Iris pigment epithelial cell (primary cell): ENCODE measurements at regions not wholly inside any gene's neighbourhood (a gene's known extent, or its start where the extent isn't known, plus 50 kb on each side); places are given as distances from the start of the nearest gene placed in this dataset.

Experiments
- DNase-seq: peaks from one replicate; pipeline ENCODE4 v3.0.0-alpha.2; 2011; ENCODE audit warnings: low read depth

DNA sequence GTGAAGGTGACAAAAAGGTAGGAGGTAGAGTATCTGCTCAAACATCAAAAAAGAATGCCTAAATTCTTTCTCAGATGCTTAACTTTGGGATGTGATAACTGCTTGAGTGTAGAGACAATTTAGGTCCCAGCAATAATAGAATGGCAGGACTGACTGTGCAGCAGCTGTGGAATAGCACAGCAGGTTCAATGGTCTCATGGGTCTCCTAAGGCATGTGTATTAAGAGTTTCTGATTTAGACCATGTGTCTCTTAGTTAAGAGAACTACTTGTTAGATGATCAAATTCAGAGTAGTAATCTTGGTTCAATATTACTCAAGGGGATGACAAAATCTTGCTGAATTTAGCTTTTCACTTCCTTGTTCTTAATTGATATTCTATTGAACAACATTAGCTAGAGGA is 72.0 kb downstream of the ALX1 start:
- DNase-seq = no peak

DNA sequence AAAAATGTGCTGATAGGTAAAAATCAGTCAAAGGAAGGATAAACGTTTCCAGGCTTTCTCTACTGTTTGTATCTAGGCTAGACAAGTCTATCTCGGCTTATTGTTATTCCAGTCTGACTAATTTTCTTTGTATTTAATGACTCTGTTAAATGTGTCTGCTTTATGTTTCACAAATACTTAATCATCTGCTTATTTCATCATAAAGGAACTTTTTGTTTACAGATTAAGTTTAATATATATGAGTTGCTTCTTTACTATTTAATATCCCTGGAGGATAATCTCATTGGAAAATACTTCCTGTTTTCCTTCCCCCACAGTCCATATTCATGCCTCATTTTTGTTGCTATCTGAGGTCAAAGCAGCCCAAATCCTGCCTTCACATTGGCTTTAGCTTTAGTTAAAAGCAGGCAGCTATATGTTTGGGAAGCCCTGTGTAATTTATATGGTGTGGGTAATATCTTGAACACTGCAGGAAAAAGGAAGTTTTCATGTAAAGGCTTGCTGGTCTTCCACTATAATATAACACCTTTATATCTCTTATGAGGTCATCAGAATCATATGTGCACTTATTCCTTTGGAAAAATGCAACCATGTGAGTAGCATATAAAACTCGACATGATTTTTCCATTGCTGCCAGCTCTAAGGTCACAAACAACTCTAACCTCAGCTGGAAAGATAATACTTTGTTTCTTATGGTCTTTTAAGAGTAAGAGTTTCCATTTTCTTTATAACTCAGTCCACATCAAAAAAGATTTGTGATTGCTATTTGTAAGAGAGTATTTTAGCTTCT is 76.8 kb downstream of the ALX1 start:
- DNase-seq = no peak

GRCh38 chr12:85357609-85358008 is 77.6 kb downstream of the ALX1 start:
- no peak for DNase-seq

- no peak for DNase-seq
These were observed 78.7 kb downstream of the ALX1 start for GRCh38 chr12:85358715-85359114.

GRCh38 chr12:85363382-85364190 is 83.6 kb downstream of the ALX1 start:
- peak; percentile 9 for DNase-seq

DNA sequence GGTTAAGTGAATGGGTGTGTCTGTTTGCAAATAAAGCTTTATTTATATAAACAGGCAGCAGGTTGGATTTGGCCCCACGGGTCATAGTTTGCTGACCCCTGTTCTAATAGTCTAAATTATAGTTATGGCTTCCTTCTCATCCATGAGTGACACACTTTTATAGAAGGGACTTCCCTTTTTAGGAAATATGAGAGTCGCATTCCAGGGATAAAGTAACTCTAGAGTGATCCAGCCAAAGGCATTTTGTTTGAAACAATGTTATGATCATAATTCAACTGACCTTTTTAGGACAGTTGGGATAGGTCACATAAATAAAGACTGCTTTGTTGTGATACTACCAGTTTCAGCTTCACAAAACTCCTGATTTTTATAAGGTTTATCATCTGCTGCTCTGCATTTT is 87.9 kb downstream of the ALX1 start:
- no peak for DNase-seq

DNA sequence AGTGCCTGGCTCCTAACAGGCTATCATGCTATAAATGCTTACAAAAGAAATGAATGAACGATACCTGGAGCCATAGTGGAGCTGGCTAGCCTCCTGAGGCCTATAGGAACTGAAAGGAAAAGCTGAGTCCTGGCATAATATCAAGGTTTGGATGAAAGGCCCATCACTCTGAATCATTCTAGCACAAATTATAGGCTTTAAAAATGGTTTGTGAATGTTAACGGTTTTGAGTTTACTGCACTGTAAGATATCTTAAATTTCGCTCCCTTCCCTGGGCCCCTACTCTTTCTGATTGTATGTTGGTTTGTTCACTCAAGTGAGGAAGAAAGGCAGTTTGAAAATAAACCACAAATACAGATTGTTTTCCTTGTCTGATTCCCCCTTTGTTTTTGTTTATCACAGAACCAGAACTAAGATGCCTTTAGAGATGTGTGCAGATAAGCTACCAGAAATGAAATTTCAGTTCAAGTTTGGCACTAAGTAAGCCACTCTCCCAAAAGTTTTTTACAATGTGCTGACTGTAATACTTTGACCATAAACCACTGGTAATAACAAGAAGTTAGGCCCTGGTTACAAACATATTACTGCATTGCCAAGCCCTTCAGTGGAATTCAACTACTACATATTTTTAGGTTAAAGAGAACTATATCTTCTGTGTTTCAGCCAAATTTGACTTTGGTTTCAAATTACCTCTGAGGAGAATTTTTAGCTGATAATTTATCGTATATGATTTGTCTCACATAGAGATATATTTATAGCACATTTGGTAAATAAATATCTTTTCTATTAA is 89.5 kb downstream of the ALX1 start:
- DNase-seq = peak; percentile 14

- no peak for DNase-seq
These were observed 93.0 kb downstream of the ALX1 start for GRCh38 chr12:85373045-85373444.

- DNase-seq = no peak
These were observed 95.0 kb downstream of the ALX1 start for GRCh38 chr12:85374981-85375380.

GRCh38 chr12:85385406-85385805 is 105.4 kb downstream of the ALX1 start:
- DNase-seq = no peak

- no peak for DNase-seq
These were observed 110.2 kb downstream of the ALX1 start for GRCh38 chr12:85390266-85390665.

DNA sequence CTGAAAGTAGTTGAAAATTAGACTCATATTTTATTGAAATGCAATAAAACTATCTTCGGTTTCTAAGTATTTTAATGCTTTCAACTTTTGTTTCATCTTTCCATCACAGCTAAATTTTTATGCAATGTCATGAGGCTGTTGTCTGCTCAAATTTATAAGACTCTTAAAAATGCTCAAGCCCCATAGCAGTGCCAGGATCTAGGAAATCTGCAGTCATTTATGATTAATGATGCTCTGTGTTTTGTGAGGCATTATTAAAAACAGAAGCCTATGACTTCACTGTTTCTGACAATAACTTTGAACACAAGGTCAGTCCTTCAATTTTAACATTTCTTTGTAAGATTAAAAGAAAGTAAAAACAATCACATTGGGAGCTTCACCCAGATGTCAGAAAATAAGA is 112.5 kb downstream of the ALX1 start:
- DNase-seq = no peak

DNA sequence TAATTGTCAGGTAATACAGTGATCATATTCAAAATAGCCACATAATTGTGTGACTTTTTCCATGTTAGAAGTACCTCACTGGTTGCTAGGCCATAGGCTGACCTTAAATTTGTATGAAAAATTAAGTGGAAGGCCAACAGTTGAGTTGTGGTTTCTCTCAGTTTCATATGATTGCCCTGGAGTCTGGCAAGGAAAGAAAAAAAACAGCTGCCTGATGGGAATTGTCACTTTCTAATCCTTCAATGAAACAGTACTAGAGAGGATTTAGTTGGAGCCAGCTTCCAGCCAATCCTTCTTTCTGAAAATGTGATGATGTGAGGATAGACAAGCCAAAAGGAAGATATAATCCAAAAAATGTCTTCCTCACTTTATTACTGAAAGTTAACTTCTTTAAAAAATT is 113.6 kb downstream of the ALX1 start:
- DNase-seq = no peak

DNA sequence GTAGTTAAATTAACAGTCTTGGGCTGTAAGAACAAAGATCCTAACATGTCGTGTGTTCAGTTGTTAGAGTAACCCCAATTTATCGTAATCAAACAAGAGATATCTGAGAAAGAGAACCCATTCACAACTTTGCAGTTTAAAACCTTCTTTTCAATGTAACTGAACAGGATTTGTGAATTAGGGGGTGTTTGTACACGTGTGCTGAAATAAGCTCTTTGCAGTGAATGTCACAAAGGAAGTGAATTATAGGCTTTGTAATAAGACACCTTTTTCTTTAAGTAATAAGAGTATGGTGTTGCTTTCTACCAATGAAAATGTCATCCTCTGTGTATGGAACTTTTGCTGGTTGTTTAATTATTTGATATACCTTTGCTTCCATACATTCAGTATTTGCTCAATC is 114.0 kb downstream of the ALX1 start:
- DNase-seq = no peak

DNA sequence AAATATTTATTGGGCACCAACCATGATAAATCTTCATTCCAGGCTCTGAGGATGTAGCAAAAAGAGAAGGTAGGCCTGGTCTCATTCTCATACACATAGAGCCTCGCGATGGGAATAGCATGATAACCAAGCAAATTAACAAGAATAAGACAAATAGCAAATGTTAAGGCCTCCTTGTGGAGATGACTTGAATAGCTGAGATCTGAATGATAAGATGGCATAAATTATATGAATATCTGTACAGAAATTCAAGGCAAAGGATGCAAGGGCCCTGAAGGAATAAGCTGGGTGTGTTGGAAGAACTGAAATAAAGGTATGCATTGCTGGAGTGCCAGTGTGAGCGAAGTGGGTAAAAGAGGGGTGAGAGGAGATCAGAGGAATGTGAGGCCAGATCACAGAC is 114.8 kb downstream of the ALX1 start:
- DNase-seq = no peak

GRCh38 chr12:85405262-85405661 is 125.2 kb downstream of the ALX1 start:
- DNase-seq = no peak

GRCh38 chr12:85405781-85406522 is 125.9 kb downstream of the ALX1 start:
- peak; percentile 84 for DNase-seq

- DNase-seq = no peak
These were observed 133.2 kb downstream of the ALX1 start for GRCh38 chr12:85413266-85413665.

- DNase-seq = no peak
These were observed 142.7 kb downstream of the ALX1 start for GRCh38 chr12:85422762-85423161.

- no peak for DNase-seq
These were observed 143.9 kb downstream of the ALX1 start for GRCh38 chr12:85423947-85424346.

- DNase-seq = peak; percentile 10
These were observed 144.7 kb downstream of the ALX1 start for GRCh38 chr12:85424581-85425348.
